ENCODE measurements at regions not wholly inside any gene's neighbourhood (a gene's known extent, or its start where the extent isn't known, plus 50 kb on each side); places are given as distances from the start of the nearest gene placed in this dataset.

DNA sequence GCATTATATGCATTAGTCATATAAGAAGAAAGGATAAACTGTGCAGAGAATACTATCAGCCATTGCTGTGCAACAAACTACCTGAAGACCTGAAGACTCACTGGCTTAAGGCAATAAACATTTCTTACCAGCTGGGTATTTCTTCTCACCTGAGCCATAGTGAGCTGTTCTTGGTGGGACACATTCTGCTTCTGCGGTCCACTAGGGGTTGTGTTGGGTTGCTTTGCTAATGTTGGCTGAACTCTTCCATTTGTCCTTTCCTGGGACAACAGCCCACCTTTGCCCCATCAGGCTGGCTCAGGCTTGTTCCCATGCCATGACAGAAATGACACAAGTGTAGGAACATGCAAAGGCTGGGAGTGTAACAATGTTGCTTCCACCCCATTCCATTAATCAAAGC lies 388.6 kb downstream of the PCDH7 start:
- intact Hi-C loops (cut with DNase I, micrococcal nuclease) = no loop called here
- ATAC-seq = no peak
- H3K36me3 Mint-ChIP-seq (ENCODE audit: low read depth) = no peaks in the 10 kb centered on the region
- ChIA-PET CTCF (interaction anchor here (0.9 kb wide), 1 partner anchor 175 kb away, joined by 3 read pairs; no protein-coding TSS in a partner anchor), POLR2A (no interaction called here)
- peaks cover 2% of the 10 kb centered on the region for H3K9me3 Mint-ChIP-seq (ENCODE audit: low read depth)
- H3K27ac Mint-ChIP-seq = no peak overlapping the region
- DNase-seq = no peak
- H3K4me3 Mint-ChIP-seq = no peak overlapping the region
- no peaks in the 10 kb centered on the region for H3K4me1 Mint-ChIP-seq
- H3K27me3 Mint-ChIP-seq = no peaks in the 10 kb centered on the region

DNA sequence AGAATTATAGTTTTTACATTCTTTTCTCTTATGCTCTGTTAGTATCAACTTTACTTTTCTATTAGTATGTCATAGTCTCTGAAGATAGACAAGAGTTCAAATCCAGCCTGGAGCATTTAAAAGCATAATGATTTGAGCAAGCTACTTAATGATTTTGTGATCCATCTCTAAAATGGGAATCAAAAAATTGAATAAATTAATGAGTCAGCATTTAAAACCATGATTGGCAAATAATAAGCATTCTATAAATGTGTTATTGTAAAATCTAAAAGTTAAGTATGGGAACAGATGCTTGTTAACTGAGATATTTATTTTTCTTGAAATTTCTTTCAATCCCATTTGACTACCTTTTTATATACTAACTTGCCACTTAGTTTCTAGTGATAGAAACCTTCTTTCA lies 391.6 kb downstream of the PCDH7 start:
- intact Hi-C loops (cut with DNase I, micrococcal nuclease) = no loop called here
- H3K4me3 Mint-ChIP-seq = no peak overlapping the region
- ATAC-seq (no peak), DNase-seq (no peak)
- H3K36me3 Mint-ChIP-seq (ENCODE audit: low read depth) = no peaks in the 10 kb centered on the region
- H3K4me1 Mint-ChIP-seq = no peaks in the 10 kb centered on the region
- ChIA-PET POLR2A (no interaction called here), CTCF (no interaction called here)
- H3K27ac Mint-ChIP-seq = no peak overlapping the region
- H3K27me3 Mint-ChIP-seq = no peaks in the 10 kb centered on the region
- H3K9me3 Mint-ChIP-seq (ENCODE audit: low read depth) = peaks cover 2% of the 10 kb centered on the region

DNA sequence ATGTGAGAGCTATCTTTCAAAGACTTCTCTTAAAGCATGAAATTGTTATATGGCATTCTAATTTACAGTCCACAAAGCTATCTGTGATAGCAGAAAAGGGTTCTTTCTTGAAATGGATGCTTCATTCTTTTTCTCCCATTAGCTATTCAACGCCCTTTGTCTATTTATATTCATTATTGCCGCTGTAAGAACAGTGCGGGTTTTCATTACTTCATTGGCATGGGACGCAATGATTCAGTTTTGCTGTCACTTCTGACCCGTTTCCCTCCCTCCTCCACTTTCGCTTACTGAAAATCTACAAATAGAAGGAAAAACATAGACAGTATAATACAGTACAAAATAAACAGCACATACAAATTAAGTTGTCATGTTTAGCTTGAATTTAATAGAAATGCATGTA lies 394.6 kb downstream of the PCDH7 start:
- ATAC-seq (no peak), DNase-seq (no peak)
- intact Hi-C loops (cut with DNase I, micrococcal nuclease) = no loop called here
- Mint-ChIP-seq H3K27me3 (no peaks in the 10 kb centered on the region), H3K9me3 (ENCODE audit: low read depth) (peaks cover 1% of the 10 kb centered on the region), H3K4me3 (no peak overlapping the region), H3K4me1 (no peaks in the 10 kb centered on the region), H3K36me3 (ENCODE audit: low read depth) (no peaks in the 10 kb centered on the region), H3K27ac (no peak overlapping the region)
- ChIA-PET CTCF (no interaction called here), POLR2A (no interaction called here)

DNA sequence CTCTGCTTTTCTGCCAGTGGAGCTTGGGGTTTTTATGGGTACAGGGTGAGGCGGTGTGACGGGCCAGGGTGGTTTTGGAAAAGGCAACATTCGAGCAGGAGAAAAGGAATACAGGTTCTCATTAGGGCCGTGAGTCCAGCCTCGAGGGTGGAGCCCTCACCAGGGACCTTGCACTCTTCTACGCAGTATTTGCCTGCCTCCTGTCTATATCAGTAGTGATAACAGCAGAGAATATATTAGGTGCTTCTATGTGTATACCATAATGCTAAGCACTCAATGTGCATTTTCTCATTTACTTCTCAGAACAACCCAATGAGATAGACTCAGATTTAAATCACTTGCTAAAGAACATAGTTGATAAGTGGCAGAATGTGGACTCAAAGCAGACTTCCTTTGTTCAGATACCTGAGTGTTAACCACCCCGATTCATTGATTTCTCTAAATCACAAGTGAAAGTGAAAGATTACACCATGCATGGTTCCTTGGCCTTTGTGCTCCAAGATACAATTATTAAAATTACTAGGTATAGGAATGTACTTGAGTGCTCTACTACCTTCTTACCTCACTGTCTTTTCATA lies 403.9 kb downstream of the PCDH7 start:
- Mint-ChIP-seq H3K27me3 (no peaks in the 10 kb centered on the region), H3K9me3 (ENCODE audit: low read depth) (peaks cover 5% of the 10 kb centered on the region), H3K27ac (no peak overlapping the region), H3K4me1 (no peaks in the 10 kb centered on the region), H3K4me3 (no peak overlapping the region), H3K36me3 (ENCODE audit: low read depth) (no peaks in the 10 kb centered on the region)
- DNase-seq (no peak), ATAC-seq (no peak)
- ChIA-PET POLR2A (no interaction called here), CTCF (no interaction called here)
- intact Hi-C loops (cut with DNase I, micrococcal nuclease) = no loop called here

DNA sequence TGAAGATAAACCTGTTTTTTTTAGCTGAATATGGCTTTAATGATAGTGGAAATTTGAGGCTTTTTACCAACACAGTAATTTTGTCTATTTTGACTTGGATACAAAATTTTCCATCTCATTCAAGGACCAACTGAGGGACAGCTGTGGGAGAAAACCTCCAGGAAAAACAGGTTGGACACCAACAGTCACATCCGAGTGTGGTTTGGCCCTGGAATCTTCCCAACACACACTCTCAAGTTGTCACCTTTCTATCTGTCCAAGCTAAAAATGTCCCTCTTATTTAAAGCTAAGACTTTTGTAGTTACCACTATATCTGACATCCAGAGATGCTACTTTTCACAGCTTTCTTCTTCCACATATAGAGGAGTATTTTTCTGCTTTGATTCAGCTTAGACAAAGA lies 404.9 kb downstream of the PCDH7 start:
- intact Hi-C loops (cut with DNase I, micrococcal nuclease) = no loop called here
- Mint-ChIP-seq H3K4me3 (no peak overlapping the region), H3K36me3 (ENCODE audit: low read depth) (no peaks in the 10 kb centered on the region), H3K27ac (no peak overlapping the region), H3K4me1 (no peaks in the 10 kb centered on the region), H3K9me3 (ENCODE audit: low read depth) (peaks cover 3% of the 10 kb centered on the region), H3K27me3 (no peaks in the 10 kb centered on the region)
- POLR2A ChIA-PET = no interaction called here
- CTCF ChIA-PET = no interaction called here
- ATAC-seq (no peak), DNase-seq (no peak)

DNA sequence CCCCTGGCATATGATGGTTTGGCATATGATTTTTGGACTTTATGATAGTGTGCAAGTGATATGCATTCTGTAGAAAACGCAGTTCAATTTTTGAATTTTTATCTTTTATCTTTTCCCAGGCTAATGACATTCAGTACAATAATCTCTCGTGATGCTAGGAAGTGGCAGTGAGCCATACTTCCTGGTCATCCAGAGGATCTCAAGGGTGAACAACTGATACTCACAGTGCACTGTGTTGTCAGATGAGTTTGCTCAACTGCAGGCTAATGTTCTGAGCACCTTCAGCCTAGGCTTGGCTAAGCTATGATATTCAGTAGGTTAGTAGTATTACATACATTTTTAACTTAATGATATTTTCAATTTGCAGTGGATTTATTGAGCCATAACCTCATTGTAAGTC lies 405.3 kb downstream of the PCDH7 start:
- no peak for DNase-seq
- no peaks in the 10 kb centered on the region for H3K4me1 Mint-ChIP-seq
- ChIA-PET CTCF (no interaction called here), POLR2A (no interaction called here)
- no peak overlapping the region for H3K4me3 Mint-ChIP-seq
- no peak overlapping the region for H3K27ac Mint-ChIP-seq
- no peaks in the 10 kb centered on the region for H3K27me3 Mint-ChIP-seq
- H3K9me3 Mint-ChIP-seq (ENCODE audit: low read depth) = peaks cover 3% of the 10 kb centered on the region
- no peak for ATAC-seq
- H3K36me3 Mint-ChIP-seq (ENCODE audit: low read depth) = no peaks in the 10 kb centered on the region
- intact Hi-C loops (cut with DNase I, micrococcal nuclease) = no loop called here

DNA sequence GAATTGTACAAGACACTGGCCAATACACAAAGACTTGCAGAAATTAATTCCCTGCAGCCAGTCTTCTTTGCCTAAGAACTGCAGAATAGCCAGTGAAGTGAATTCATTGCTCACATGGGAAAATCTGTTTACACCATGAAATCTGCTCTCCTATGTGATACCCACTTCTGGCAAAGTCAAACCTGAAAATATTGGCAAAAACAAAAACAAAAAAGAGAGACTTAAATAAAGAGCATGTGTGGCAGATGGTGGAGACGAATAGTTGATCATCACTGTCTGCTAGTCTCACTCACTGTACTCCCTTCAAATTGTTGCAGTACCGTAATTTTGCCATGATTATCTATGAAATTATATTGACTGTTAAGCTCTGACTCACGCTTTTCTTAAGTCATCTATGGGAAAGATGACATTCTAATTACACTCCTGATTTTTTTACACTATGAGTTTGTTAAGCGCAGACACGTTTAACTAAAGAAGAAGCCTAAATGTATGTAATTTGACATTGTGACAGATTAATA lies 406.8 kb downstream of the PCDH7 start:
- ATAC-seq = no peak
- Mint-ChIP-seq H3K27ac (no peak overlapping the region), H3K27me3 (no peaks in the 10 kb centered on the region), H3K4me1 (no peaks in the 10 kb centered on the region), H3K4me3 (no peak overlapping the region), H3K9me3 (ENCODE audit: low read depth) (peaks cover 3% of the 10 kb centered on the region), H3K36me3 (ENCODE audit: low read depth) (no peaks in the 10 kb centered on the region)
- intact Hi-C loops (cut with DNase I, micrococcal nuclease) = no loop called here
- ChIA-PET CTCF (no interaction called here), POLR2A (no interaction called here)
- no peak for DNase-seq

DNA sequence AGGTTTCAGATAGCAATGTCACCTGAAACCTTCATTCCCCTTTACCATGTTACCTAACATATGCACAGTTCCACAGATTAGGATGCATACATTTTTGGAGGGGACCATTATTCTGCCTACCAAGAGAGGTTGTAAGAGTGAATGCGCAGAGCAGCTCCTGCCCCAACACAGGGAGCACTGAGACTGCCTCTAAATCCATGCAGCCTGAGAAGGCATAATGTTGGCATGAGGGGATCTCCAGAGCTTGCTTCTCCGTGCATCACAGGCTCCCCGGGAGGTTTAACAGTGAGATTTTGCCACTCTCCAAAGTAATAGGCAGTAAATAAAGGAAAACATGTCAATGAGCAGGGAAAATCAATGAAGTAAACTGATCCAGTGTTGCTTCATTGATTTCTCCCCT lies 410.8 kb downstream of the PCDH7 start:
- H3K27ac Mint-ChIP-seq = no peak overlapping the region
- DNase-seq (no peak), ATAC-seq (no peak)
- H3K27me3 Mint-ChIP-seq = no peaks in the 10 kb centered on the region
- peaks cover 7% of the 10 kb centered on the region for H3K9me3 Mint-ChIP-seq (ENCODE audit: low read depth)
- H3K36me3 Mint-ChIP-seq (ENCODE audit: low read depth) = no peaks in the 10 kb centered on the region
- ChIA-PET POLR2A (no interaction called here), CTCF (no interaction called here)
- no peaks in the 10 kb centered on the region for H3K4me1 Mint-ChIP-seq
- intact Hi-C loops (cut with DNase I, micrococcal nuclease) = no loop called here
- no peak overlapping the region for H3K4me3 Mint-ChIP-seq

DNA sequence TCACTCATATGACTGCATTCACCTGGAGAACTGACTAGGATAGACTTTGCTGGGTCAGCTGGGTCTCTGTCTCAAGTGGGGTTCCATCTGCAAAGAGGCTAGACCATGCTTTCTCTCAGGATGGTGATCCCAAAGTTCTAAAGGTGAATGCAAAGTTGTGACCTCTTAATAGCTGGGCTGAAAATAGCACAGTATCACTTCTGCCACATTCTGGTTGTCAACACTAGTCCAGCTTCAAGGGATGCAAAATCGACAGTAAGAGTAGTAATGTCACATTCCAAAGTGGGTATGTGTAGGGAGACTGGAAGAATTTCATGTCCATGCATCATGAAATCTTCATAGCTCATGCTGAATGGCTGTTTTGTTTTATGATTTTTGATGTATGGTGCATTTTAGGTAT lies 414.6 kb downstream of the PCDH7 start:
- Mint-ChIP-seq H3K4me3 (no peak overlapping the region), H3K36me3 (ENCODE audit: low read depth) (no peaks in the 10 kb centered on the region), H3K4me1 (no peaks in the 10 kb centered on the region), H3K9me3 (ENCODE audit: low read depth) (peaks cover 5% of the 10 kb centered on the region), H3K27ac (no peak overlapping the region), H3K27me3 (no peaks in the 10 kb centered on the region)
- CTCF ChIA-PET = no interaction called here
- DNase-seq (no peak), ATAC-seq (no peak)
- POLR2A ChIA-PET = no interaction called here
- intact Hi-C loops (cut with DNase I, micrococcal nuclease) = no loop called here

DNA sequence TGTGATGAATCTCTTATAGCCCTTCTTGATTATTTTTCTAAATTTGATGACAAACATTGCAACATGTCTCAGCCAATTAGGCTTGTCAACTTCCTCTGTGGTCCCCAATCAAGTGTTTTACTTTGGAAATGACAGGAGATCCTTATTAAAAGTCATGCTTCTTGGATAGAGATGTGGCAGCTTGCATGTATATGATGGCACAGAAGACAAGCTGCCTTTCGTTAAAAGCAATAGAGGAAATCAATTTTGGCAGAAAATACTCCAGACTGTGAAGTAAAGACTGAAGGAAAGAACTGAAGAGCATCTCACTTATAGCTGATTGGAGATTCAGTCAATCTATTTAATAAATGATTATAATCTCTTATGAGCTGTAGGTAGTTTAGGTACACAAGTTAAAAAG lies 419.6 kb downstream of the PCDH7 start:
- H3K27me3 Mint-ChIP-seq = no peaks in the 10 kb centered on the region
- H3K36me3 Mint-ChIP-seq (ENCODE audit: low read depth) = no peaks in the 10 kb centered on the region
- H3K4me3 Mint-ChIP-seq = no peak overlapping the region
- ChIA-PET POLR2A (no interaction called here), CTCF (interaction anchor here (0.6 kb wide), 1 partner anchor 66 kb away, joined by 5 read pairs; no protein-coding TSS in a partner anchor)
- no peak overlapping the region for H3K27ac Mint-ChIP-seq
- ATAC-seq (no peak), DNase-seq (no peak)
- peaks cover under 1% of the 10 kb centered on the region for H3K9me3 Mint-ChIP-seq (ENCODE audit: low read depth)
- H3K4me1 Mint-ChIP-seq = no peaks in the 10 kb centered on the region
- intact Hi-C loops (cut with DNase I, micrococcal nuclease) = no loop called here

DNA sequence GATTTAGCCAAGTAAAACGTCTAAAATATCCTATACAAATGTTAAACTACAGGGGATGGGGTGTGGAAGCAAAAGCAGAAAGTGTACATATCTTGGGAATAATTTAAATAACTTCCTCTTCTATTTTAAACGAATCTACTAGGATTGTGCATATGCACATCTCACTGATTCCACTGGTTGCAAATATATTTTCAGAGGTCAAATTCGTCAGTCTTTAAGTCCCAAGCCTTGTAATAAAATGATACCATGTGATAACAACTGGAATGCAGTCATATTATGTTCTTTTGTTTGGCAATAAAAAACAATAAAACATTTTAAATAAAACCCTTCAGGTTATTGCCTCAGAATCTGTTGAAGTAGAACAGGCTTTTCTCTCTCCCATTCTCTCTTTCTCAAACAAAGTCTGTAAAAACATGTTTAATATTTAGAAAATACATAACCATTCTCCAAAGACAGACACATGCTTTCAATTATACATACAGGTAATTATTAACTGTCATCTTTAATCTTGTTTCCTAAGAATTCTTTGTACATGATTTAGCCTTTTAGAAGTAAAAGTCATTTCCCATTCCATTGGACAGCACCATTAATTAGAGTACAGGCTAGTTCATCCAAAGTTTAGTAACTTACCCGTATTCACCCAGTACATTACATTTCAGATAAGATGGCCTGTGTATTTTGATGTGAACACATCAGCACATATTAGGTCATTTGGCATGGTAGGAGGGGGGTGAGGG lies 421.1 kb downstream of the PCDH7 start:
- intact Hi-C loops (cut with DNase I, micrococcal nuclease) = no loop called here
- H3K4me1 Mint-ChIP-seq = no peaks in the 10 kb centered on the region
- DNase-seq (no peak), ATAC-seq (no peak)
- H3K27me3 Mint-ChIP-seq = no peaks in the 10 kb centered on the region
- H3K27ac Mint-ChIP-seq = no peak overlapping the region
- peaks cover 2% of the 10 kb centered on the region for H3K9me3 Mint-ChIP-seq (ENCODE audit: low read depth)
- H3K36me3 Mint-ChIP-seq (ENCODE audit: low read depth) = no peaks in the 10 kb centered on the region
- no peak overlapping the region for H3K4me3 Mint-ChIP-seq
- CTCF ChIA-PET = no interaction called here
- POLR2A ChIA-PET = no interaction called here

DNA sequence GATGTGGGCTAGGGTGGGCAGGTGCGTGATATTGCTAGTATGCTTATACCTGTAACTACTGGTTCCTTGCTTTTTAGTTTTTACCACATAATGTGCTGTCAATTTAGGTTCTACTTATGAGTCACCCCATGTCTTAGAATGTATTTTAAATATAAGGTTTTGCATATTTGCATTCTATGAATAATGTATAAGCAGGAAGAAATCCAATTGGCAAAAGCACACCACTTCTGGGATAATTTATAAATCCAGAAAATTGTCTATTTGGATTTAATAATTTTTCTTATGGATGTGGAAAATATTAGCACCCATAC lies 421.6 kb downstream of the PCDH7 start:
- no peaks in the 10 kb centered on the region for H3K27me3 Mint-ChIP-seq

More for the DNA sequence above, 421.6 kb downstream of the PCDH7 start:
- POLR2A ChIA-PET = no interaction called here
- CTCF ChIA-PET = no interaction called here
- Mint-ChIP-seq H3K4me1 (no peaks in the 10 kb centered on the region), H3K27ac (no peak overlapping the region), H3K36me3 (ENCODE audit: low read depth) (no peaks in the 10 kb centered on the region), H3K4me3 (no peak overlapping the region), H3K9me3 (ENCODE audit: low read depth) (peaks cover 2% of the 10 kb centered on the region)
- intact Hi-C loops (cut with DNase I, micrococcal nuclease) = no loop called here
- ATAC-seq (no peak), DNase-seq (no peak)
